ENCODE measurements at regions not wholly inside any gene's neighbourhood (a gene's known extent, or its start where the extent isn't known, plus 50 kb on each side); places are given as distances from the start of the nearest gene placed in this dataset.

DNA sequence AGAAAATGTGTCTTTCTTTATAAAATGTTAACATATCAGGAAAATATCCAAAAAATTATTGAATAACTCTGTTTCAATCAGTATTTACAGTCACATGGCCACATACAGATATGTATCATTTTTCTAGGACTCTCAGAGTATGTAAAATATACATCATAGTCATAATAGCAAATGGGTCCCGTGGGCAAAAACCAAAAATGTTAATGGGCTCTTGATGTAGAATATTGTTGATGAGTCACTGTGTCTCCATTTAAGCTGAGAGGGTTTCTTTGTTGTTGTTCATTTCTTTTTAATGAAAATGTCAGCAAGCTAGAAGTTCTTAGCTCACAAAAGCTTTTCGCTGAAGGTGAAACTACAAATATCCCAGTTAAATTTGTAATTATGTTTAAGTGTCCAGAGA is 1713.1 kb upstream of the PCDH20 start:
- DNase-seq (ENCODE audit: low read depth, low spot score), result no peak
- no peak overlapping the region for H3K27ac ChIP-seq

DNA sequence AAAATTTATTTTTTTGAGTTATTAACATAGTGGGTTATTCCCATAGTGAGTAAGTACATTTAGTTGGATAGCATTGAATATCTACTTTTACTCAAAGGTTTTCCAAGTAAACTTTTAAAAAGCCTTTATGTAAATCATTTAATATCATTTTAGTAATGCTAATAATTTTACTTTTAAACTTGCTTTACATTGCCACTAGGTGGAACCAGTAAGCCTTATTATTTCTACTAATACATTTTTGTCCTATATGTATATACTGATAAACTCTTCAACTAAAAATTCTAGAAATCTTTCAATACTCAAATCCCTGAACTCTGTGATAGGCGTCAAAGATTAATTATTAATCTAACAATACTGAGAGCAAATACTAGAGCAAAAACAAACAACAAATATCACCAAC is 1709.2 kb upstream of the PCDH20 start:
- H3K27ac ChIP-seq, result no peak overlapping the region
- DNase-seq (ENCODE audit: low read depth, low spot score), result no peak

DNA sequence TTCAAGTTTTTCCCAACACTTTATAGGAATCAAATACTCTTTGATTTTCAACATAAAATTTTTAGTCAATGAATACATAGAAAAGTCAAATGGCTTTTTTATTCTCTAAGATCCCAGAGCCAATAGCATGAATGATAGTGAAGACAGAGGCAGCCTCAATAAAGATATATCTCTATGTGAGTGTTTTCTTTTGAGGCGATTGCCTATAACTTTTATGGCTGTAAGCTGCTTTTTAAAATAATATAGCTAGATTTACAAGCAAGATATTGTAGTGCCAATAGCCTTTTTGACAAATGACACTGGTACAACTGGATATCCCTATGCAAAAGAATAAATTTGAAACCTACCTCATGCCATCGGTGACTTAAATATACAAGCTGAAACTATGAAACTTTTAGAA is 1705.2 kb upstream of the PCDH20 start:
- no peak for DNase-seq (ENCODE audit: low read depth, low spot score)

DNA sequence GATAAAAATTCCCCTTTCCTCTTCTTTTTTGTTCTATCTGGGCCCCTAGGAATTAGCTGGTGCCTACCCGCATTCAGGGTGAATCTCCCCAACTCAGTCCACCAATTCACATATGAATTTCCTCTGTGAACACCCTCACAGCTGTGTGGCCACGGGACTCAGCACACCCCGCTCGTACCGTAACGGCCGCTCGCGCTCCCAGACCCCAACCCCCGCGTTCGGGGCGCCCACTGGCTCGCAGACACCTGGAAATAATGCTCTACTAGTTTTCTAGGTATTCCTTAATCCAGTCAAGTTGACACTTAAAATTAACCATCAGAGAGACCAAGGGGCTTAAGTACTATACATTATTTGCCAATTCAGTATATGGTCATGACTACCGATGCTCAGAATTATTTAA is 1702.1 kb upstream of the PCDH20 start:
- no peak for DNase-seq (ENCODE audit: low read depth, low spot score)
- no peak overlapping the region for H3K27ac ChIP-seq

More for the DNA sequence above, 1705.2 kb upstream of the PCDH20 start:
- H3K27ac ChIP-seq, result no peak overlapping the region

- no peak overlapping the region for H3K27ac ChIP-seq
- no peak for DNase-seq (ENCODE audit: low read depth, low spot score)
These were observed 1697.2 kb upstream of the PCDH20 start for GRCh38 chr13:63112799-63113395.

GRCh38 chr13:63110466-63110865 is 1694.8 kb upstream of the PCDH20 start:
- no peak for DNase-seq (ENCODE audit: low read depth, low spot score)
- no peak overlapping the region for H3K27ac ChIP-seq

DNA sequence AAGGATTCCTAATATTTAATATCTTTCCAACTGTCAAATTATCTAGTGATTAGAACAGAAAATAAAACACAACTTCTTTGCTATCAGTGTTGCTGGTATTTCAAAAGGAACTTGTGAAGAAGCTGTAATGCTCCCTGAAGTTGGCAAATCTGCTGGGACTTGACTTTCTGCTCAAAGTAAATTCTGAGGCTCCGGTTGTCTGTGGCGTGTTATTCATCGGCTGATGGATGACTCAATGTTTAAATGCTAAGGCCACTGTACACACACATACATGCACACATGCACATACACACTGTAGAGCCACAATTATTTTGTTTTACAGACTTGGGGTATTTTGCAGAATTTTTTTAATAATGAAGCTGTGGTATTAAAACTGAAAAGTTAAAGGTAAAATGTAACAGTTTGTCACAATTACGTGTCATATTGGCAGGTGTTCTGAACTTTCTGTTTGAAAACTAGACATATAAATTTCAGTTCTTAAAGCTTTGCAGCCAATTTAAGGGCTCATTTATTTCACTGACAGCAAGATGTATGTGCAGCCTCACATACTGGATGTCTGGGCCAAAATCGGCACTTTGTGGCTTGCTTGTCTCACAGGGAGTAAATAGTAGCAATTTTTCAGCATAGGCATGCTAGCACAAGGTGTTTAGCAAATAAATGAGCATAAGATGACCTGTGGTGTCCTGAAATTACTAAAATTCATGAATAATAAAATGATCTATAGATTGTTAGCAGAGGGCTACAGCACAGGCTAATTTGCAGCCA is 1691.7 kb upstream of the PCDH20 start:
- no peak overlapping the region for H3K27ac ChIP-seq
- no peak for DNase-seq (ENCODE audit: low read depth, low spot score)

DNA sequence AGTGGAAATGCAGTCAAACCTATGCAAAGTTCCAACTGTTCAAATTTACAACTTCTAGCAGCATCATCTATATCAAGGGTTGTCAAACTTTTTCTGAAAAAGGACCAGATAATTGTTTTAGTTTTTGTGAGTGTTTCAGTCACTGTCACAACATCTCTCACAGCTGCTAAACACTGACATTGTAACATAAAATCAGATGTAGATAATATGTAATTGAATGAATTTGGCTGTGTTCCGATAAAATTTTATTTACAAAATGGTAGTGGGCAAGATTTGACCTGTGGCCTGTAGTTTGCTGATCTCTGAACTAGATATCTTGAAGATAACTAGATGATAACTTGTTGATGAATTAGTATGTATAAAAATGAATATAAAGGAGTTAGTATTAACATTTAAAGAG is 1679.1 kb upstream of the PCDH20 start:
- no peak for DNase-seq (ENCODE audit: low read depth, low spot score)
- no peak overlapping the region for H3K27ac ChIP-seq

DNA sequence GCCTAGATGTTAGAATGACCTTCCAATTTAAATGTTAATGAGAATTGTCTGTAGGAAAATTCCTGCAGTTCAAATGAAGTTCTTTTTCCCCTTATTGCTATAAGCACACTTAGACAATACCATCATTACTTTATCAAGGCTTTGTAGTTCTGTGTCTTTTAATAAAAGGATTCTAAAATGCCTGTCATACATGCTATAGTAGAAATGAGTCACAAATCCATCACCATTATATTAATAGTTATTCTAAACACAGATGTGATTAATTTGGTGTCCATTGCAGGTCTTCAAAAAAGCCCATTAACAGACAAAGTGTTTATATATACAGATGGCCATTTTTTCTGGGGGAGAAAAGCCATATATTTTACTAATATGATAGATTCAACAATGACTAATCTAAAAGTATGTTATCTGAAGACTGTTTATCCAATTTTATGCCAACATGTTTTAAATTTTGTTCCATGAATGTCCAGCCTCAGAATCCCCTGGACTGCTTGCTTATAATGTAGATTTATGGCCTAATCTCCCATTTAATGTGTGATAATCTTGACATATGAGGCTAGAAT is 1678.3 kb upstream of the PCDH20 start:
- H3K27ac ChIP-seq, result no peak overlapping the region
- DNase-seq (ENCODE audit: low read depth, low spot score), result no peak

DNA sequence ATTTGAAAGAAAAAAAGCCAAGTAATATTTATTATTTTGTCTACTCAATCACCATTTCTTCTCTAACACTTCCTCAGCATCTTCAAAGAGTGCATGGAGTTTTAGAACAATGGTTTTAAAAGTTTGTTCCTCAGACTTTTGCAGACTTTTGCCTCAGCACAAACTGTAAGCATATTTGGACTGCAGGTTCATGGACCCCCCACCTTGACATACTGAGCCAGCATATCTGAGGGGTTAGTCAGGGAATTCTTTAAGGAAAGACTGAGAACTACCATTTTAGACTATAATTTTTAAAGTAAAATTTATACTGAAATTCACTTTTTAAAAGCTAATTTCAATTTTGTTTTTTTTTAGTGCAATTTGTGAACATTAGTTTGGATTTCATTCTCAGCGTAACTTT is 1676.8 kb upstream of the PCDH20 start:
- no peak for DNase-seq (ENCODE audit: low read depth, low spot score)
- H3K27ac ChIP-seq, result no peak overlapping the region

DNA sequence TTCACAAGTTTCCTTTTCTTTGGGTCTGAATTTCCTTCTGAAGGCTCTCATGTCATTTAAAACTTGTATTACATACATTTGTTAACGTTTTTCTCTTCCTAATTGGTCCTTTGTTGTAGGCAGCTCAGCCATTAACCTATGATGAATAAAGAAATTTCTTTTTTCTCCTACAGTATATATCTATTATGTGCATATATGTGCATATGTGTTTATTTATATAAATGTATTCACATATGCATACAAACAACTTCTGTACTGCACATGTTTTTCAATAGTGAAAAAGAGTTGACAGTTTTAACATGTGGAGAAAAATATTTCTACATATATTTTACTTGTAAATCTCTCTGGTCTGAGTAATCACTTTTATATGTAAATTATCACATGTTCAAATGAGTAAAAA is 1674.9 kb upstream of the PCDH20 start:
- no peak overlapping the region for H3K27ac ChIP-seq
- no peak for DNase-seq (ENCODE audit: low read depth, low spot score)

GRCh38 chr13:63088226-63088625 is 1672.6 kb upstream of the PCDH20 start:
- H3K27ac ChIP-seq, result no peak overlapping the region
- no peak for DNase-seq (ENCODE audit: low read depth, low spot score)

DNA sequence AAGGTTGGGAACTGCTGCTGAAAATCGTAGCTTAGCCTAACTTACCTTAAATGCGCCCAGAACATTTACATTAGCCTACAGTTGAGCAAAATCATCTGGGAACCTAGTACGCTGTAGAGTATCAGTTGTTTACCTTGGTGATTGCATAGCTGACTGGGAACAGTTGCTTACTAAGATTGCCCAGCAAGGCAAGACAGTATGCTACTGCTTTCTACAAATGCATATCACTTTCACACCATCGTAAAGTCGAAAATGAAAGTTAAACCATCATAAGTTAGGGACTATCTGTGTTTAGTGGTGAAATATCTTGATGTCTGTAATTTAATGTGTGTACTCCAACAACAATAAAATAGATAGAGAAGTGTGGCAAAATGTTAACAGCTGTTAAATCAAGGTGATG is 1670.6 kb upstream of the PCDH20 start:
- DNase-seq (ENCODE audit: low read depth, low spot score), result no peak
- no peak overlapping the region for H3K27ac ChIP-seq

DNA sequence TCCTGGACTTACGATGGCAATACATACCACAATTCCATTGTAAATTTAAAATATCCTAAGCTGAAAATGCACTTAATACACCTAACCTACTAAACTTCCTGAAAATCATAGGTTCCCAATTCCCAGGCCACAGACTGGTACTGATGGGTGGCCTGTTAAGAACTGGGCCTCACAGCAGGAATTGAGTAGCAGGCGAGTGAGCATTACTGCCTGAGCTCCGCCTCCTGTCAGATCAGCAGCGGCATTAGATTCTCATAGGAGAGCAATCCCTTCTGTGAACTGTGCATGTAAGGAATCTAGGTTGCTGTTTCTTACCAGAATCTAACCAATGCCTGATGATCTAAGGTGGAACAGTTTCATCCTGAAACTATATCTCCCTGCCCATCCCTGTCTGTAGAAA is 1670.2 kb upstream of the PCDH20 start:
- no peak for DNase-seq (ENCODE audit: low read depth, low spot score)

DNA sequence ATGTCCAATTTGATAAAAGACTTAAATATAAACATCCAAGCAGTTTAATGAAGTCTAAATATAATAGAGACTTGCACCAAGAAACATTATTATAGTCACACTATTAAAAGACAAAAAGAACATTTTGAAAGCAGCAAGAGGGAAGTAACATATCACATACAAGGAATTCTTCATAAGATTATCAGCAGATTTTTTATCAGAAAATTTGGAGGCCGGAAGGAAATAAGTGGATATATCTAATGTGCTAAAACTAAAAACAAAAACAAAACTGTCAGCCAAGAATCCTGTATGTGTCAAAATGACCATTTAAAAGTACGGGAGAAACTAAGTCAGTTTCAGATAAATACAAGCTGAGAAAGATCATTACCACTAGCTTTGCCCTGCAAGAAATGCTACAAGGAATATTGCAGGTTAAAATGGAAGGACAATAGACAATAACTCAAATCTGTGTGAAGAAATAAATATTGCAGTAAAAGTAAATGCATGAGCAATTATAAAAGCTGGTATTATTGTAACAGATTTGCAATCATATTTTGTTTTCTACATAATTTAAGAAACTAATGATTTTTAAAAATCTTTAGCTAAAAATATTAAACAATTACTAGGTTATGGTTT is 1665.9 kb upstream of the PCDH20 start:
- DNase-seq (ENCODE audit: low read depth, low spot score), result no peak
- no peak overlapping the region for H3K27ac ChIP-seq

More for the DNA sequence above, 1670.2 kb upstream of the PCDH20 start:
- H3K27ac ChIP-seq, result no peak overlapping the region

GRCh38 chr13:63075126-63075525 is 1659.5 kb upstream of the PCDH20 start:
- no peak for DNase-seq (ENCODE audit: low read depth, low spot score)
- H3K27ac ChIP-seq, result no peak overlapping the region

DNA sequence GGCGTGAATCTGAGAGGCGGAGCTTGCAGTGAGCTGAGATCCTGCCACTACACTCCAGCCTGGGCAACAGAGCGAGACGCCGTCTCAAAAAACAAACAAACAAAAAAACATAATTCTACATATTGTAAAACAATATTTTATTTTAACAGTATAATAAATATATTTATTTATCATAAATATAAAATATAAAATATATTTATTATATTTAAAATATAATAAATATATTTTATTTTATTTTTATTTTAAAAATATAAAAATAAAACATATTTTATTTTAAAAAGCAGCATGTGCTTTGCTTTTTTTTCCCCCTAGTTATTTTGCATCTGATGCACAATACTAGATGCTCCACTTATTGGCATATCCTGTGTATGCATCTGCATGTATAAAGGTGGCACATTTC is 1634.6 kb upstream of the PCDH20 start:
- H3K27ac ChIP-seq, result no peak overlapping the region
- DNase-seq (ENCODE audit: low read depth, low spot score), result no peak

- DNase-seq (ENCODE audit: low read depth, low spot score), result no peak
- no peak overlapping the region for H3K27ac ChIP-seq
These were observed 1633.0 kb upstream of the PCDH20 start for GRCh38 chr13:63048653-63049052.

GRCh38 chr13:63044589-63045313 is 1629.1 kb upstream of the PCDH20 start:
- no peak overlapping the region for H3K27ac ChIP-seq
- DNase-seq (ENCODE audit: low read depth, low spot score), result no peak

DNA sequence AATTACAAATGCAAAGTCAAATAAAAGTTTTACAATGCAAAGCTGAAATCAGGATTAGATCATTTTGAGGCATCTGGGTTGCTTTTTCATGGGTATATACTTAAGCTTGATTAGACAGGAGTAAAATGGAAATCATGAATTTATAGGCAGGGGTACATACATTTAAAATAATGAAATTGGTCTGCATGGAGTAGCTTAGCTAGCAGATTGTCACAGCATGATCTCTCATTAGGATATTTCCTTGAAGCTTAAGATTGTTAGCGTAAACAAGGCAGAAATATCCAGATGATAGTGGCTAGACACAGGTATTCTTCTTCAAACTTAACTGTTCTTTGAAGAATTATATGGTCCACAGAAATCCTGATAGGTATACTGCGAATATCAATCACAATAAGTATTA is 1627.0 kb upstream of the PCDH20 start:
- no peak for DNase-seq (ENCODE audit: low read depth, low spot score)
- no peak overlapping the region for H3K27ac ChIP-seq
